GM23338 (cell line): ENCODE measurements at regions not wholly inside any gene's neighbourhood (a gene's known extent, or its start where the extent isn't known, plus 50 kb on each side); places are given as distances from the start of the nearest gene placed in this dataset.

ENCODE experiments used
- ATAC-seq: fragments of 200-7000 bp; cut with Tn5 transposase; 3 replicates; pipeline ENCODE4 v1.9.1; 2020
- DNase-seq: peaks from one replicate; pipeline ENCODE4 v3.0.0-alpha.2; 2015; ENCODE audit warnings: low spot score
- H2AFZ ChIP-seq: fragments of 200-600 bp; sonication (generic); 2 replicates; pipeline ENCODE4 v1.8.0; 2016; ENCODE audit warnings: antibody characterized with exemption, mild to moderate bottlenecking, moderate library complexity
- H3F3A ChIP-seq: fragments of 200-600 bp; sonication (generic); replicated peaks from 2 replicates; pipeline ENCODE4 v1.8.0; 2017; ENCODE audit warnings: antibody characterized with exemption, mixed run types, low read depth
- H3K27ac ChIP-seq: fragments of 200-600 bp; sonication (generic); 2 replicates; pipeline ENCODE4 v1.6.1; 2016; ENCODE audit warnings: low read depth
- H3K27me3 ChIP-seq: fragments of 200-600 bp; sonication (generic); 2 replicates; pipeline ENCODE4 v1.8.0; 2016; ENCODE audit warnings: mild to moderate bottlenecking, mixed run types, moderate library complexity; ENCODE audit not compliant: insufficient read depth
- H3K36me3 ChIP-seq: fragments of 200-600 bp; sonication (generic); 2 replicates; pipeline ENCODE4 v1.8.0; 2016; ENCODE audit warnings: mild to moderate bottlenecking; ENCODE audit not compliant: insufficient read depth
- H3K4me1 ChIP-seq: fragments of 200-600 bp; sonication (generic); 2 replicates; pipeline ENCODE4 v1.8.0; 2016; ENCODE audit warnings: mild to moderate bottlenecking, moderate library complexity; ENCODE audit not compliant: insufficient read depth
- H3K4me2 ChIP-seq: fragments of 200-600 bp; sonication (generic); 2 replicates; pipeline ENCODE4 v1.7.1; 2017; ENCODE audit warnings: mixed run types
- H3K4me3 ChIP-seq: fragments of 200-600 bp; sonication (generic); 2 replicates; pipeline ENCODE4 v1.6.1; 2016; ENCODE audit warnings: mixed run types
- H3K79me2 ChIP-seq: fragments of 200-600 bp; sonication (generic); replicated peaks from 2 replicates; pipeline ENCODE4 v1.8.0; 2017; ENCODE audit warnings: mild to moderate bottlenecking; ENCODE audit not compliant: insufficient read depth
- H3K9me2 ChIP-seq: fragments of 200-600 bp; sonication (generic); 2 replicates; pipeline ENCODE4 v1.8.0; 2017; ENCODE audit not compliant: insufficient read depth
- H4K20me1 ChIP-seq: fragments of 200-600 bp; sonication (generic); replicated peaks from 2 replicates; pipeline ENCODE4 v1.8.0; 2017; ENCODE audit warnings: mild to moderate bottlenecking; ENCODE audit not compliant: insufficient read depth
- H3K27ac Mint-ChIP-seq: 2 replicates; pipeline ENCODE4 v1.8.0; 2020; ENCODE audit warnings: inconsistent platforms, mild to moderate bottlenecking, moderate library complexity, mixed read lengths
- H3K27me3 Mint-ChIP-seq: 3 replicates; pipeline ENCODE4 v1.8.0; 2022; ENCODE audit warnings: low read depth, mild to moderate bottlenecking, moderate library complexity, mixed read lengths, inconsistent platforms; ENCODE audit not compliant: insufficient read depth, poor library complexity
- H3K36me3 Mint-ChIP-seq: 3 replicates; pipeline ENCODE4 v1.8.0; 2021; ENCODE audit warnings: low read depth, mild to moderate bottlenecking, inconsistent platforms, moderate library complexity, mixed read lengths
- H3K4me1 Mint-ChIP-seq: 3 replicates; pipeline ENCODE4 v1.8.0; 2020; ENCODE audit warnings: mild to moderate bottlenecking, inconsistent platforms, mixed read lengths
- H3K4me3 Mint-ChIP-seq: 3 replicates; pipeline ENCODE4 v1.8.0; 2021; ENCODE audit warnings: moderate library complexity, mild to moderate bottlenecking, inconsistent platforms, mixed read lengths
- H3K9me3 Mint-ChIP-seq: 3 replicates; pipeline ENCODE4 v1.8.0; 2020; ENCODE audit warnings: moderate library complexity, mild to moderate bottlenecking, inconsistent platforms, mixed read lengths
- CREB1 ChIP-seq: fragments of 250-450 bp; sonication (Bioruptor Pico); IDR thresholded peaks from 2 replicates; pipeline ENCODE4 v1.5.0; 2020; ENCODE audit warnings: low read depth, mild to moderate bottlenecking, moderate library complexity
- EZH2 ChIP-seq: fragments of 200-600 bp; sonication (generic); IDR thresholded peaks from one replicate; pipeline ENCODE4 v1.8.0; 2017; ENCODE audit warnings: antibody characterized with exemption, mild to moderate bottlenecking, low read depth; ENCODE audit not compliant: unreplicated experiment
- EZH2phosphoT487 ChIP-seq: fragments of 200-600 bp; sonication (generic); IDR thresholded peaks from one replicate; pipeline ENCODE4 v1.8.1; 2018; ENCODE audit warnings: antibody characterized with exemption; ENCODE audit not compliant: unreplicated experiment
- JUNB ChIP-seq: IDR thresholded peaks from one replicate; pipeline ENCODE4 v1.6.1; 2016; ENCODE audit warnings: antibody characterized with exemption; ENCODE audit not compliant: unreplicated experiment
- NANOG ChIP-seq: IDR thresholded peaks from 2 replicates; pipeline ENCODE4 v1.6.1; 2016; ENCODE audit warnings: antibody characterized with exemption, borderline replicate concordance
- POLR2AphosphoS5 ChIP-seq: IDR thresholded peaks from 2 replicates; pipeline ENCODE4 v1.6.1; 2016; ENCODE audit warnings: antibody characterized with exemption, low read depth
- STAT1 ChIP-seq: IDR thresholded peaks from one replicate; pipeline ENCODE4 v1.6.1; 2016; ENCODE audit warnings: antibody characterized with exemption; ENCODE audit not compliant: unreplicated experiment
- ZNF331 ChIP-seq: fragments of 250-450 bp; sonication (Bioruptor Pico); IDR thresholded peaks from 2 replicates; pipeline ENCODE4 v1.5.0; 2020; ENCODE audit warnings: low read depth, mild to moderate bottlenecking, moderate library complexity
- ZNF462 ChIP-seq: fragments of 250-450 bp; sonication (Bioruptor Pico); IDR thresholded peaks from 2 replicates; pipeline ENCODE4 v1.5.0; 2020; ENCODE audit warnings: mild to moderate bottlenecking, moderate library complexity
- TF ChIP-seq, protein P1 (sequence below): IDR thresholded peaks from 2 replicates; pipeline ENCODE4 v1.6.1; 2016; ENCODE audit warnings: antibody characterized with exemption
- TF ChIP-seq, protein P2 (sequence below), 2 experiments: fragments of 200-600 bp in 1 of 2; sonication (generic) in 1 of 2; conservative IDR thresholded peaks; 2 replicates each; pipeline versions ENCODE4 v1.5.1 to v1.6.1; 2016 to 2017; ENCODE audit warnings: antibody characterized with exemption in 2 of 2, low read depth in 2 of 2, mild to moderate bottlenecking in 2 of 2, moderate library complexity in 1 of 2

GRCh38 chr9:135219676-135220600 is 132.5 kb downstream of the OLFM1 start:
- Histone ChIP-seq H3K27ac (no peak overlapping the region), H3K36me3 (no peaks in the 10 kb centered on the region), H2AFZ (no peak overlapping the region), H3K4me3 (no peak overlapping the region), H3K4me1 (peaks cover 6% of the 10 kb centered on the region; the same call in 1 of the 2 replicates), H3K27me3 (no peaks in the 10 kb centered on the region), H3K4me2 (no peak overlapping the region), H3K9me2 (no peaks in the 10 kb centered on the region), H3K79me2 (no peaks in the 10 kb centered on the region), H3F3A (no peaks in the 10 kb centered on the region), H4K20me1 (no peaks in the 10 kb centered on the region)
- DNase-seq (no peak), ATAC-seq (no peak)
- Mint-ChIP-seq H3K9me3 (no peaks in the 10 kb centered on the region; the same call in 2 of the 3 replicates), H3K27ac (no peak overlapping the region), H3K4me1 (peaks cover 57% of the 10 kb centered on the region), H3K36me3 (no peaks in the 10 kb centered on the region), H3K4me3 (no peak overlapping the region), H3K27me3 (peaks cover 24% of the 10 kb centered on the region)
- TF ChIP-seq CREB1 = no peak
- TF ChIP-seq POLR2AphosphoS5 = no peak
- TF ChIP-seq, protein P1, sequence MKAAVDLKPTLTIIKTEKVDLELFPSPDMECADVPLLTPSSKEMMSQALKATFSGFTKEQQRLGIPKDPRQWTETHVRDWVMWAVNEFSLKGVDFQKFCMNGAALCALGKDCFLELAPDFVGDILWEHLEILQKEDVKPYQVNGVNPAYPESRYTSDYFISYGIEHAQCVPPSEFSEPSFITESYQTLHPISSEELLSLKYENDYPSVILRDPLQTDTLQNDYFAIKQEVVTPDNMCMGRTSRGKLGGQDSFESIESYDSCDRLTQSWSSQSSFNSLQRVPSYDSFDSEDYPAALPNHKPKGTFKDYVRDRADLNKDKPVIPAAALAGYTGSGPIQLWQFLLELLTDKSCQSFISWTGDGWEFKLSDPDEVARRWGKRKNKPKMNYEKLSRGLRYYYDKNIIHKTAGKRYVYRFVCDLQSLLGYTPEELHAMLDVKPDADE = no peak
- no peak for TF ChIP-seq NANOG
- TF ChIP-seq JUNB = no peak
- TF ChIP-seq ZNF462 (CRISPR knock-in tag) = no peak
- TF ChIP-seq, protein P2, sequence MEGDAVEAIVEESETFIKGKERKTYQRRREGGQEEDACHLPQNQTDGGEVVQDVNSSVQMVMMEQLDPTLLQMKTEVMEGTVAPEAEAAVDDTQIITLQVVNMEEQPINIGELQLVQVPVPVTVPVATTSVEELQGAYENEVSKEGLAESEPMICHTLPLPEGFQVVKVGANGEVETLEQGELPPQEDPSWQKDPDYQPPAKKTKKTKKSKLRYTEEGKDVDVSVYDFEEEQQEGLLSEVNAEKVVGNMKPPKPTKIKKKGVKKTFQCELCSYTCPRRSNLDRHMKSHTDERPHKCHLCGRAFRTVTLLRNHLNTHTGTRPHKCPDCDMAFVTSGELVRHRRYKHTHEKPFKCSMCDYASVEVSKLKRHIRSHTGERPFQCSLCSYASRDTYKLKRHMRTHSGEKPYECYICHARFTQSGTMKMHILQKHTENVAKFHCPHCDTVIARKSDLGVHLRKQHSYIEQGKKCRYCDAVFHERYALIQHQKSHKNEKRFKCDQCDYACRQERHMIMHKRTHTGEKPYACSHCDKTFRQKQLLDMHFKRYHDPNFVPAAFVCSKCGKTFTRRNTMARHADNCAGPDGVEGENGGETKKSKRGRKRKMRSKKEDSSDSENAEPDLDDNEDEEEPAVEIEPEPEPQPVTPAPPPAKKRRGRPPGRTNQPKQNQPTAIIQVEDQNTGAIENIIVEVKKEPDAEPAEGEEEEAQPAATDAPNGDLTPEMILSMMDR (conservative IDR thresholded peaks at IDR 0.05; ENCODE audit: low read depth in 2 of 2) = no peak
- no peak for TF ChIP-seq EZH2phosphoT487
- TF ChIP-seq STAT1 = no peak
- TF ChIP-seq ZNF331 (CRISPR knock-in tag) = no peak
- TF ChIP-seq EZH2 = no peak
